ENCODE measurements at regions not wholly inside any gene's neighbourhood (a gene's known extent, or its start where the extent isn't known, plus 50 kb on each side); places are given as distances from the start of the nearest gene placed in this dataset.

DNA sequence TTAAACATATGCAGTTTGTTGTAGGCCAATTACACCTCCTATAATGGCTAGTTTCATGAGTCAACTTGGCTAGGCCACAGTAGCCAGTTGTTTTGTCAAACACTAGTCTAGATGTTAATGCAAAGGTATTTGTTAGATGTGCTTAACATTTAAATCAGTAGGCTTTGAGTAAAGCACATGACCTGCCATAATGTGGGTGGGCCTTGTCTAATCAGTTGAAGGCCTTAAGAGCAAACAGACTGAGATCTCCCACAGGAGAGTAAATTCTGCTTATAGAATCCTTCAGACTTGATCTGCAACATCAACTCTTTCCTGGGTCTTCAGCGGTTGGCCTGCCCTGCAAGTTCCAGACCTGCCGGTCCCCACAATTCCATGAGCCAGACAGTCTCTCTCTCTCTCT, 1345.9 kb downstream of the BRD1 start:
- Mint-ChIP-seq H3K27ac (no peak overlapping the region), H3K9me3 (peaks cover 0 to 3% (median 0%) of the 10 kb centered on the region in 3 donors), H3K36me3 (no peaks in the 10 kb centered on the region), H3K27me3 (no peaks in the 10 kb centered on the region), H3K4me1 (no peaks in the 10 kb centered on the region), H3K4me3 (no peak overlapping the region)

DNA sequence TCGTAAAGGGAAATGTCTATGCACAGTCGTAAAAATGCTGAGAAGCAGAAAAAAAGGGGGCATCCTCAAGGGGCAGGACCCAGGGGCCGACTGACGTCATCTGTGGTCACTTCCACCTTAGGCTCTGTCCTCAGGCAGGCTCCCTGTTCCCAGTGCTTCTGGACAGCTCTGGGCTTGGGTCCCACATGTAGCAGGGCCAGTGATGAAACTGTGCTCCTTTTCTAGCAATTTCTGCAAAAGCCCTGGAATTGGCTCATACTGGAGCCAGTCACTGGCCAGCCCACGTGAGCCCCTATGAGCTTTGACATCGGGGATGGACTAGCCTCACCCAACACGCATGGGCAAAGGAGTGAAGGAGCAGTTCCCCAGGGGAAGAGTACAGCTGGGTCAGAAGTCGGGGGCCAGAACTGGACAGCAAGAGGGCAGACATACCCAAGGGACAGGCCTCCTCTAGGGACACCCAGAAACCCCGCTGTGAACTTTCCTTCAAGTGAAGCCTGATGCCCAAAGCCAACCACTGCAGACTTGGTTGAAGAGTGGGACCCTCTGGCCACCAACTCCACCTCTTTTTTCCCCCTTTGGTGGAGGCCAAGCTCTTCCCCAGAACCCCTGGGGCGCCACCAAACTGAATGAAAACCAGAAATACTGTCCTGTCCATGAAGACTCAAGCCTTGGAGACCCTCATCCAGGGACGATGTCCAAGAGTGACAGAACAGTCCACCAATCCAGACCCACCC, 1349.0 kb downstream of the BRD1 start:
- peaks cover 7% of the 10 kb centered on the region for H3K27me3 Mint-ChIP-seq
- no peak overlapping the region for H3K27ac Mint-ChIP-seq
- no peak overlapping the region for H3K4me3 Mint-ChIP-seq
- no peaks in the 10 kb centered on the region for H3K36me3 Mint-ChIP-seq
- no peaks in the 10 kb centered on the region for H3K4me1 Mint-ChIP-seq
- peaks cover 0 to 3% (median 0%) of the 10 kb centered on the region in 3 donors for H3K9me3 Mint-ChIP-seq

DNA sequence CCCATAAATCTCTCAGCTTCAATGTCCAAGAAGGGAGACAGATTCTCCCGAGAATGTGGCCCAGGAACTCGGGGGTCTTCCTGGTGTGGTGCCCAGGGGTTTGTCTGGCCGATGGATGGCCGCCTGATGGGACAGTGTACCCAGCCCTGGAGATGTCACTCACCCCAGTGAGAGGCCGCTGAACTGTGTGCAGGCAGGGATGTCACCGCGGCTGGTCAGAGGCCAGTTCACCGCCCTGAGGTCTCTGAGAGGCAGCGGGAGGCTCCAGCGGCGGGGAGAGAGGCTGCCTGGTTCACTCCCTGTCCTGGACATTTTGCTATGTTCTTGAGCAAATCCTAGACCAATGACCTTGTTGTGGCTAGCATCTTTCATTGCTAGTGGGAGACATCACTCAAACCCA, 1349.5 kb downstream of the BRD1 start:
- H3K27ac Mint-ChIP-seq, result no peak overlapping the region
- H3K4me3 Mint-ChIP-seq, result no peak overlapping the region
- H3K9me3 Mint-ChIP-seq, result peaks cover 0 to 3% (median 0%) of the 10 kb centered on the region in 3 donors

DNA sequence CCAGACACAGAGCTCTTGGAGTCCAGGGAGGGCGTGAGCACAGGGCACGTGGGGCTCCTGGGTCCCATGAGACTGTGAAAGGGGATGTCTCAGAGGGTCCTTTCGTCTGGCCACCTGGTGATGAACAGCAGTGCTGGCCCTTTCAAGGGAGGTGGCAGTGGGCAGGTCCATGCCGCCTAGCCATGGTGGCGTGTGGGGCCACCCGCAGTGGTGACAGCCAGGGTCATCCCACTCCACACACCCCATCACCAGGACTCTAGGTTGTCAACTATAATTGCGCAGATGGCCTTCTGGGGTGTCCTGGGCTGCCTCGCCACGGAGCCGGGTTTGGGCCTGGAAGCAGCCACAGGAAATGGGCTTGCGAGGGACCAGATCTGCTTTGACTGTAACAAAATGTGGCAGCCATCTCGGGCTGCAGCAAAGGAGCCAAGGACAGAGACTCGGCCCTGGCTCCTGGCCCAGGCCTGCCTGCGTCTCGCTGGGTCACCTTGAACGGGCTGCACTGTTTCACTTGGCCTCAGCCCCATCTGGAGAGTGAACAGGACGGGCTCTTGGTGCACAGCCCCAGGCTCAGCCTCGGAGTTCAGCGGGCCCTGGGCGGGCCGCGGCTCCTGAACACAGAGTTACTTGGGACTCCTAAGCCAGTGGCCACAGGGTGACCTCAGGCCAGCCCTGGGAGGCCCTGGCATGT, 1350.5 kb downstream of the BRD1 start:
- no peak overlapping the region for H3K4me3 Mint-ChIP-seq

More for the DNA sequence above, 1349.5 kb downstream of the BRD1 start:
- Mint-ChIP-seq H3K4me1 (no peaks in the 10 kb centered on the region), H3K27me3 (peaks cover 7% of the 10 kb centered on the region), H3K36me3 (no peaks in the 10 kb centered on the region)

DNA sequence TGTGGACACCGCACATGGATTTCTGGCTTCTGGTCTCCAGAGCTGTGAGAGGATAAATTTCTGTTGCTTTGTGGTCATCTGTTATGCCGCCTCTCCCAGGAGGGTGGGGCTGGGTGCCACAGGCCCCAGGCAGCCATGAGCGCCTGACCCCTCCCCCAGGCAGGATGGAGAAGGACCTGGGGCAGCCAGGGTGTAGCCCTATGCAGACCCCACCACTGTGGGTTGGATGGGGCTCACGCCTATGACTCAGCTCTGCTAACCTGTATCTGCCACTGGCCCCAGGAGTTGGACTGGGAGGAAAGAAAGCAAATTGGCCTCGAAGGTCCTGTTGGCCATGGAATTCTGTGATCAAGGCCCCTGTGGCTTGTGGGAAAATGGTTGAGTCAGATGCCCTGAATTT, 1351.1 kb downstream of the BRD1 start:
- Mint-ChIP-seq H3K4me1 (no peaks in the 10 kb centered on the region), H3K4me3 (no peak overlapping the region), H3K27ac (peak overlapping the region in 2 of 3 donors; percentile 39 to 62), H3K36me3 (no peaks in the 10 kb centered on the region), H3K9me3 (no peaks in the 10 kb centered on the region), H3K27me3 (peaks cover 7% of the 10 kb centered on the region)

More for the DNA sequence above, 1350.5 kb downstream of the BRD1 start:
- Mint-ChIP-seq H3K36me3 (no peaks in the 10 kb centered on the region), H3K9me3 (peaks cover 0 to 3% (median 0%) of the 10 kb centered on the region in 3 donors), H3K27ac (peak overlapping the region in 2 of 3 donors; percentile 39 to 62), H3K4me1 (no peaks in the 10 kb centered on the region), H3K27me3 (peaks cover 7% of the 10 kb centered on the region)

DNA sequence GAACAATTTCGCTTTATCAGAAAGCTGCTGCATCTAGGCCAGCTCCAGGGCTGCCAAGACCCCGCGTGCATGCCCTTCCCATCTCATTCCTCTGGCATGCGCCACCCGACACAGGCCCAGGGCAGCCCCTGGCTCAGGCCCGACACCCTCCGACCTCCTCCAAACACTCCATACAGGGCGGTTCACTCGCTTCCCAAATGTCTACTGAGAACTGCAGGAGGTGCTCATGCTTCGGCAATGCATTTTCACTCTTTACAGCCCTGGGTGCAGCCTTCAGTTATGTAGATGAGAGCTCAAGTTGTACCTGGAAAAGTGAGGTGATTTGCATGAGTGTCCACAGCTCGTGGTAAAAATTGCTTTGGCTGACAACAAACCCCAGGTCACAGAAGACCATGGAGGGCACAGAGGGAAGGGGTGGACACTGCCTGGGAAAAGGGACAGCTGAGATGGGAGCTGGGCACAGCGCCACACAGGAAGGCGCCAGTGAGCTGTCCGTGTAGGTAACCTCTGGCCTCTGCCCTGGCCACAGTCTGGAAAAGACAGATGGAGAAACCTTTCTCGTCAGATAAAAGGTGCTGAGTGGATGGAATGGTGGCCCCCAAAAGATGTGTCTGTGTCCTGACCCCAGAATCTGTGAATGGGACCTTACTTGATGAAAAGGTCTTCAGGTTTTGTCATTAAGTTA, 1351.9 kb downstream of the BRD1 start:
- no peak overlapping the region for H3K27ac Mint-ChIP-seq

DNA sequence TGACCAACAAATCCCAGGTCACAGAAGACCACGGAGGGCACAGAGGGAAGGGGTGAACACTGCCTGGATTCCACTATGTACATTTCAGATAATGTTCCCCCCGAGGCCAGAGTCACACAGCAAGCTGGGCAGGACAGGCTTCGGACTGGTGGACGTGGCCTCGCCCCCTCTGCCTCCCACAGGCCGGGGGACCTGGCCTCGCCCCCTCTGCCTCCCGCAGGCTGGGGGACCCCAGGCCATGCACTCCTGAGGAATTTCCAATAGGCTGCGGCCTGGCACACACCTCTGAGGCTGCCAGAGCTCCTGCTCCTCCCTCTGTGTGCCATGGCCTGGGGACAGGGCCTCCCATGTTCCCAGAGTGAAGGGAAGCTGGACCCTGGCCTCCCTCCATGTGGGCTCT, 1352.8 kb downstream of the BRD1 start:
- peaks cover 7% of the 10 kb centered on the region for H3K27me3 Mint-ChIP-seq
- H3K36me3 Mint-ChIP-seq, result no peaks in the 10 kb centered on the region
- H3K4me1 Mint-ChIP-seq, result no peaks in the 10 kb centered on the region
- no peaks in the 10 kb centered on the region for H3K9me3 Mint-ChIP-seq
- no peak overlapping the region for H3K4me3 Mint-ChIP-seq
- no peak overlapping the region for H3K27ac Mint-ChIP-seq

More for the DNA sequence above, 1351.9 kb downstream of the BRD1 start:
- peaks cover 7% of the 10 kb centered on the region for H3K27me3 Mint-ChIP-seq
- no peaks in the 10 kb centered on the region for H3K9me3 Mint-ChIP-seq
- no peaks in the 10 kb centered on the region for H3K4me1 Mint-ChIP-seq
- no peak overlapping the region for H3K4me3 Mint-ChIP-seq
- H3K36me3 Mint-ChIP-seq, result no peaks in the 10 kb centered on the region

DNA sequence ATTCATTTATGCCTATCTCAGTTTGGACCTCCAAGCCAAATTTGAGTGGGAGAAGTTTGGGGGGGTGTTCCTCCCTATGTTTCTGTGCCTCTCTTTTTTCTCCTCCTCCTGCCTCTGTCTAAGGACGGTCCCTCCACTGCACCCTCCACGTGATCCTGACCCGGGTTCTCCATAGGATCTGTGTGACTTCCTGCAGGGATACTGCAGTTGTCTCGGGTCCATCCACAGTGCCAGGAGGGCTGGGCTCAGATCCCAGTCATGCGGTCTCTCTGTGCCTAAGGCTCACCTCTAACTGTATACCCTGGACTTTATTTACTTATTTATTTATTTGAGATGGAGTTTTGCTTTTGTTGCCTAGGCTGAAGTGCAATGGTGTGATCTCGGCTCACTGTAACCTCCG, 1354.5 kb downstream of the BRD1 start:
- Mint-ChIP-seq H3K4me3 (no peak overlapping the region), H3K27me3 (peaks cover 7% of the 10 kb centered on the region), H3K36me3 (no peaks in the 10 kb centered on the region), H3K4me1 (no peaks in the 10 kb centered on the region), H3K9me3 (no peaks in the 10 kb centered on the region), H3K27ac (no peak overlapping the region)

DNA sequence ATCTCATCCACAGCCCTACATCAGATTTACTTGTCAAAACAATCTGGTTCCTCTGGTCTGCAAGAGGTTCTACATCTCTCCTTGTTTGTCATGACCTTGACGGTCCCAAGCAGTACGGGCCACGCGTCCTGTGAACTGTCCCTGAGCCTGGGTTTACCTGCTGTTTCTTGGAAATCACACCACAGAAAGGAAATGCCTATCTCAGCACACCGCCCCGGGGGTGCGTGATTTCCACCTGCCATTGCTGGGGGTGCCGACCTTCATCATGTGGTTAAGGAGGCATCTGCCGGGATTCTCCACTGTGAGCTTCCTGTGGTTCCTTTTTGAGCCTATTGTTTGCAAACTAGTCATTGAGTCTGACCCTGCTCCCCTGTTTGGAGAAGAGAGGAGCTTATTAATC, 1363.4 kb downstream of the BRD1 start:
- Mint-ChIP-seq H3K9me3 (peaks cover 0 to 3% (median 0%) of the 10 kb centered on the region in 3 donors), H3K36me3 (no peaks in the 10 kb centered on the region), H3K4me3 (no peak overlapping the region), H3K4me1 (no peaks in the 10 kb centered on the region), H3K27me3 (peaks cover 4% of the 10 kb centered on the region), H3K27ac (no peak overlapping the region)

DNA sequence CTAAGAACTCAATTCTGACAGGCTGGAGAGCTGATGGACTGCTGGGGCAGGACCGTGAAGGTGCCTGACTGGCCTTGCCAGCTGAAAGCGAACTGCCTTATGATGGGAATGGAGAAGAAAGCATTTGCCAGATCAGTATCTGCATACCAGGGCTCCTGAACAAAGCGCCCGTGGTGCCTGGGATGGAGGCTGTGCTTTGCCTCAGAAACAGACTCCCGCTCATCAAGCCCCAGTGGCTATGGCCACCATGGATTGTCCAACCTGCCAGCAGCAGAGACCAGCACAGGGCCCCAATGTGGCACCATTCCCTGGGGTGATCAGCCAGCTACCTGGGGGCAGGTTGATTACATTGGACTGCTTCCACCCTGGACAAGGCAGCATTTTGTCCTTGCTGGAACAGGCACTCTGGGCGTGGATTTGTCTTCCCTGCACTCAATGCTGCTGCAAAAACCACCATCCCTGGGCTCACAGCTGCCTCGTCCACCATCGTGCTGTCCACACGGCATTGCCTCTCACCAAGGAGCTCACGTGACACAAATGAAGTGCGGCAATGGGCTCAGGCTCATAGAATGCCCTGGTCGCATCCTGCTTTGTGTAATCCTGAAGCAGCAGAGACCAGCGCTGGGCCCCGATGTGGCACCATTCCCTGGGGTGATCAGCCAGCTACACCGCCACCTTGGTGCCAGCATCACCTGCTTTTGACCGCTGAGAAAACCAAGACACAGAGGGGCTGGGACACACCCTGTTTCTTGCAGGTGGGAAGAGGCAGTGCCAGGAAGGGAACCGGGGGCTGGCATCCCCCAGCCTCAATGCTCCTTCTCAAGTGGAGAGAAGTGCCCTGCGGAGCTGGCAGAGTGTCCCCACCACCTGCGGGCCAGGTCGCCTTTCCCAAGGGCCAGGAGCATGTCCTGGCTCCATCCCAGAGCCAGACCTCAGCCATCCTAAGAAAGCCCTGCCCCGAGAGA, 1367.5 kb downstream of the BRD1 start:
- no peaks in the 10 kb centered on the region for H3K36me3 Mint-ChIP-seq
- H3K27me3 Mint-ChIP-seq, result peaks cover 6% of the 10 kb centered on the region
- H3K4me1 Mint-ChIP-seq, result no peaks in the 10 kb centered on the region
- H3K27ac Mint-ChIP-seq, result no peak overlapping the region
- H3K4me3 Mint-ChIP-seq, result no peak overlapping the region
- peaks cover 0 to 3% (median 0%) of the 10 kb centered on the region in 3 donors for H3K9me3 Mint-ChIP-seq

DNA sequence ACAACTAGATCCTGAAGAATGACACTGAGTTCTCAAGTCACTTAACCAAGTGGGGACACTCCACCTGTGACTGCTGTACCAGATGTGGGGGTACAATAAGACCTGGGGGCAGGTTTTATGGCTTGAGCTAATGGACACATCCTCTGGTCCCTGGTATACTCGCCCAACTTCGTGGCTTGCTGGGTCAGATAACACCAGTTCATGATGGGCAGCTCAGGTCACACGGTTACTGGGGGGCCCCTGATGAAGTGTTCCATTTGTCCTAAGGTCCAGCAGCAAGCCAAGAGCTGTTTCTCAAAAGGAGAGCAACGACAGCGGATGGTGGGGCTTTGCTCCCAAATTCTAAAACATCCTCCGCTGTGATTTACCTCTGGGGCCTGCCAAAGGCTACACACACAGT, 1368.4 kb downstream of the BRD1 start:
- Mint-ChIP-seq H3K27ac (no peak overlapping the region), H3K9me3 (peaks cover 0 to 3% (median 0%) of the 10 kb centered on the region in 3 donors), H3K4me1 (no peaks in the 10 kb centered on the region), H3K27me3 (peaks cover 6% of the 10 kb centered on the region), H3K36me3 (no peaks in the 10 kb centered on the region), H3K4me3 (no peak overlapping the region)

DNA sequence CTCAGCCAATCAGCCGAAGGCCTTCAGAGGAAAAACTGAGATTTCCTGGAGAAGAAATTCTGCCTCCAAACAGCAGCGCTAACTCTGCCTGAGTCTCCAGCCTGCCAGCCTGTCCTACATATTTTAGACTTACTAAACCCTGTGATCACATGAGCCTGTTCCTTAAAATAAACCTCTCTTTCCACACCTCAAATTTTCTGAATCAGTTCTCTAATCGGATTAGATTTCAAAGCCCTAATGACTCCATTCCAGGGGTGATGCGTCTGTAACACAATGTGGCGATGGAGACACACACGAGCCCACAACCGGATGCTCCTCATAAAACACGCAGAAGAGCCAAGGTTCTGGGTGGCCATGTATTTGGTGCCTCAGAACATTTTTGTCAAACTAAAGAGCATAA, 1371.2 kb downstream of the BRD1 start:
- H3K4me3 Mint-ChIP-seq, result no peak overlapping the region

DNA sequence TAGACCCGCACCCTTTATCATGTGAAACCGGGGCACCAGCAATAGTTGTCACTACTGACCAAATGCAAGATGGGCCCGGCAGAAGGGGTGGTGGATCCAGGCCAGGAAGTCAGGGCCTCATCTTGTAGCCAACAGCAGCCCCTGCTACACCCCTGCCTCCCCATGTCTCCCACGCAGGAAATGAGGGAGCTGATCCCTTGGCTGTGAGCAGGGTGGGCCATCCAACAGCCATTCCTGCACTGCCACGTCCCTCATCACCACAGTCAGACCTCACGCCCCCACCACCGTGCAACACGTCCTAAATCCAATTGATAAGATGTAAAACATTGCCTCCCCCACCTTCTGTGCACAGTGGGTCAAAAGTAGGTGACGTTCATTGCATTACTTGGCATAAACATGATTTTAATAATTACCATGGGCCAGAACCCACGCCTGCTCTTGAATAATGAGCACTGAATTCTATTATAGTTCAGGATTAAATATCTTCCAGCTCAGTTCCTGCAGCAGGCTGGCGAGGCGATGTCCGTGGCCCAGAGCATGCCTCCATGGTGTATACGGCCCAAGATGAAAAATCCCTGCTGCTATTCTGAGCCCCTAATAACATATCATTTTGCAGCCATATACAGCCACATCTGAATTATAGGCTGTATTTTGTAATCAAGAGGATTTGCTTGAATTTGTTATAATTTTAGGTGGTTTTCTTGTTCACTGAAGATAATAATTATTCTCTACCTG, 1373.8 kb downstream of the BRD1 start:
- Mint-ChIP-seq H3K9me3 (peaks cover 0 to 4% (median 0%) of the 10 kb centered on the region in 3 donors), H3K4me3 (no peak overlapping the region), H3K27me3 (peaks cover 15% of the 10 kb centered on the region), H3K4me1 (no peaks in the 10 kb centered on the region), H3K27ac (no peak overlapping the region), H3K36me3 (no peaks in the 10 kb centered on the region)

More for the DNA sequence above, 1371.2 kb downstream of the BRD1 start:
- H3K9me3 Mint-ChIP-seq, result peaks cover 0 to 4% (median 0%) of the 10 kb centered on the region in 3 donors
- H3K27me3 Mint-ChIP-seq, result peaks cover 8% of the 10 kb centered on the region
- H3K36me3 Mint-ChIP-seq, result no peaks in the 10 kb centered on the region
- H3K27ac Mint-ChIP-seq, result no peak overlapping the region
- H3K4me1 Mint-ChIP-seq, result no peaks in the 10 kb centered on the region

DNA sequence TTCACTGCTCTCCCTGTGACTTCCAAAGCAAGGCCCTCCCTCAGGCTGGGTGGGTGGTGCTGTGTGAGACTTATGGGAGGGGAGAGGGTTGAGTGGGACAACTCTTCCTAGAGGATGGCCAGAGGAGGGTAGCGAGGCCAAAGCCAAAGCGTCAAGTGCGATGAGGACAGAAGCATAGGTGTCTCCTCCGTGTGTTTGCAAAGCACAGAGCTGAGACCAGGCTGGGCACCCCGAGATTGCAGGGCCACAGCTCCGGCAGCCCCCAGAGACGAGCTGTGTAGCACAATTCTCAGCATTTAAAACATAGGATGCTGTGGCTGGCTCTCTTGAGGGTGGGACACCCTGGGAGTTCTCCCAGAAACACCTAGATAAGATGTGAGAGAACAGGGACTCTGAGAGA, 1374.5 kb downstream of the BRD1 start:
- Mint-ChIP-seq H3K36me3 (no peaks in the 10 kb centered on the region), H3K4me3 (no peak overlapping the region), H3K27me3 (peaks cover 15% of the 10 kb centered on the region), H3K9me3 (peaks cover 0 to 4% (median 0%) of the 10 kb centered on the region in 3 donors), H3K4me1 (no peaks in the 10 kb centered on the region), H3K27ac (no peak overlapping the region)
